DOHH2 (cell line): ENCODE measurements at regions not wholly inside any gene's neighbourhood (a gene's known extent, or its start where the extent isn't known, plus 50 kb on each side); places are given as distances from the start of the nearest gene placed in this dataset.

Experiments
- H3F3A ChIP-seq: fragments of 200-600 bp; sonication (generic), shearing (Covaris generic); 2 replicates; pipeline ENCODE4 v1.6.0; 2016; ENCODE audit warnings: antibody characterized with exemption, mild to moderate bottlenecking; ENCODE audit not compliant: control insufficient read depth, insufficient read depth
- H3K27ac ChIP-seq: fragments of 200-600 bp; sonication (generic); 2 replicates; pipeline ENCODE4 v1.5.1; 2014; ENCODE audit warnings: low read depth, mild to moderate bottlenecking, low read length, moderate library complexity
- H3K27me3 ChIP-seq: fragments of 200-600 bp; sonication (generic); 2 replicates; pipeline ENCODE4 v1.6.1; 2014; ENCODE audit warnings: mild to moderate bottlenecking, low read length, mixed read lengths; ENCODE audit not compliant: control insufficient read depth
- H3K36me3 ChIP-seq: fragments of 200-600 bp; sonication (generic); 2 replicates; pipeline ENCODE4 v1.6.1; 2014; ENCODE audit warnings: mild to moderate bottlenecking, low read length, moderate library complexity, mixed read lengths; ENCODE audit not compliant: control insufficient read depth
- H3K4me1 ChIP-seq: fragments of 200-600 bp; sonication (generic); 2 replicates; pipeline ENCODE4 v1.6.1; 2014; ENCODE audit warnings: mild to moderate bottlenecking, low read length, mixed read lengths; ENCODE audit not compliant: control insufficient read depth
- H3K4me2 ChIP-seq: fragments of 200-600 bp; sonication (generic); 2 replicates; pipeline ENCODE4 v1.6.0; 2014; ENCODE audit warnings: mild to moderate bottlenecking, low read length, moderate library complexity
- H3K4me3 ChIP-seq: fragments of 200-600 bp; sonication (generic); 2 replicates; pipeline ENCODE4 v1.5.1; 2014; ENCODE audit warnings: mild to moderate bottlenecking, low read length, mixed read lengths
- H3K79me2 ChIP-seq: fragments of 200-600 bp; sonication (generic); 2 replicates; pipeline ENCODE4 v1.6.1; 2014; ENCODE audit warnings: mild to moderate bottlenecking, low read length, mixed read lengths; ENCODE audit not compliant: control insufficient read depth
- H3K9me2 ChIP-seq: fragments of 200-600 bp; sonication (generic); replicated peaks from 2 replicates; pipeline ENCODE4 v1.6.1; 2014; ENCODE audit warnings: mild to moderate bottlenecking, low read length, mixed read lengths; ENCODE audit not compliant: control insufficient read depth
- H3K9me3 ChIP-seq: fragments of 200-600 bp; sonication (generic); 2 replicates; pipeline ENCODE4 v1.6.1; 2014; ENCODE audit warnings: antibody characterized with exemption, low read length, mixed read lengths; ENCODE audit not compliant: control insufficient read depth, insufficient read depth
- H4K20me1 ChIP-seq: fragments of 200-600 bp; sonication (generic); 2 replicates; pipeline ENCODE4 v1.6.0; 2014; ENCODE audit warnings: low read depth, mild to moderate bottlenecking, antibody characterized with exemption, low read length, moderate library complexity; ENCODE audit not compliant: control insufficient read depth, insufficient read depth
- EZH2phosphoT487 ChIP-seq: fragments of 200-600 bp; sonication (generic); IDR thresholded peaks from 2 replicates; pipeline ENCODE4 v1.6.1; 2017; ENCODE audit warnings: borderline replicate concordance, mild to moderate bottlenecking, antibody characterized with exemption, low read length, moderate library complexity, mixed read lengths
- TF ChIP-seq, protein P1 (sequence below): fragments of 200-600 bp; sonication (generic); IDR thresholded peaks from one replicate; pipeline ENCODE4 v1.5.1; 2014; ENCODE audit warnings: antibody characterized with exemption, mild to moderate bottlenecking, low read depth, low read length; ENCODE audit not compliant: poor library complexity, severe bottlenecking

DNA sequence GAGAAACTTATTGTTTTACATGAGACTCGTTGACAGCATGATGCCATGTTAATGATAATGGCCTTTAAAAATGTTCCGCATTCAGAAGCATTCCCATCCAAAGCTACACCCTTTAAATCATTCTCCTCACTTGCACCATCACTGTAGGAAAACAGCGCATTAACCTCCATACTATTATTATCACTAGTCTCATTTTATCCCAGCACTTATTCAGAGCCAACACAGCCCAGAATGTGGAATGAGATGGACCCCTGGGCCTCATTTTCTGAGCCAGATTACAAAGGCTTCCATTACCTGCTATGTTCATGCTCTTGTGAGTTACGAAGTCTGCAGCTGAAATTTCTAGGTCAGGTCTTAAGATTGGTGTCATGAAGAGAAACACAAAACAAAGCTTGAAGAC lies 159.4 kb downstream of the HS3ST3A1 start:
- no peak for TF ChIP-seq EZH2phosphoT487
- TF ChIP-seq, protein P1, sequence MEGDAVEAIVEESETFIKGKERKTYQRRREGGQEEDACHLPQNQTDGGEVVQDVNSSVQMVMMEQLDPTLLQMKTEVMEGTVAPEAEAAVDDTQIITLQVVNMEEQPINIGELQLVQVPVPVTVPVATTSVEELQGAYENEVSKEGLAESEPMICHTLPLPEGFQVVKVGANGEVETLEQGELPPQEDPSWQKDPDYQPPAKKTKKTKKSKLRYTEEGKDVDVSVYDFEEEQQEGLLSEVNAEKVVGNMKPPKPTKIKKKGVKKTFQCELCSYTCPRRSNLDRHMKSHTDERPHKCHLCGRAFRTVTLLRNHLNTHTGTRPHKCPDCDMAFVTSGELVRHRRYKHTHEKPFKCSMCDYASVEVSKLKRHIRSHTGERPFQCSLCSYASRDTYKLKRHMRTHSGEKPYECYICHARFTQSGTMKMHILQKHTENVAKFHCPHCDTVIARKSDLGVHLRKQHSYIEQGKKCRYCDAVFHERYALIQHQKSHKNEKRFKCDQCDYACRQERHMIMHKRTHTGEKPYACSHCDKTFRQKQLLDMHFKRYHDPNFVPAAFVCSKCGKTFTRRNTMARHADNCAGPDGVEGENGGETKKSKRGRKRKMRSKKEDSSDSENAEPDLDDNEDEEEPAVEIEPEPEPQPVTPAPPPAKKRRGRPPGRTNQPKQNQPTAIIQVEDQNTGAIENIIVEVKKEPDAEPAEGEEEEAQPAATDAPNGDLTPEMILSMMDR = no peak
- Histone ChIP-seq H3K79me2 (no peaks in the 10 kb centered on the region), H3K9me2 (no peaks in the 10 kb centered on the region; the same call in 1 of the 2 replicates), H3K4me1 (no peaks in the 10 kb centered on the region), H3K36me3 (no peaks in the 10 kb centered on the region), H3K9me3 (no peaks in the 10 kb centered on the region; the same call in 1 of the 2 replicates), H3F3A (no peaks in the 10 kb centered on the region), H3K27me3 (no peaks in the 10 kb centered on the region), H3K4me3 (no peak overlapping the region), H3K27ac (no peak overlapping the region), H4K20me1 (no peaks in the 10 kb centered on the region), H3K4me2 (no peak overlapping the region)

DNA sequence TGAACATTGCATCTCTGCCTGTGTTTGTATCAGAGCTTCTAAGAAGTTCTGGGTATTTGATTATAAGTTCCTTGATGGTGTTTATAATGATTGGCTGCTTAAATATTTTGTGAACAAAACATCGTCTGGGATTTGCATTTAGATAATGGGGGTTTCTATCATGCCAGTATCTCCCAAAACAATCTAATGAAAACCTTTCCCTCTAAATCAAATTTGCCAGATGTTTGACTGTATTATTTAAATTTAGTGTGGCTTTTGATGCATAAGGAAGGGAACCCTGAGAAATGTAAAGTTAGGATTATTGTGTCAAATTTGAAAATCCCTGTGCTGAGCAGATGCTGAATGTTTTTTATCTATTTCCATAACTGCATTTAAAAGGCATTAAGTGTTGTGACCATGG lies 159.9 kb downstream of the HS3ST3A1 start:
- no peaks in the 10 kb centered on the region for H3K36me3 ChIP-seq
- H3K4me1 ChIP-seq = no peaks in the 10 kb centered on the region
- no peaks in the 10 kb centered on the region for H3F3A ChIP-seq
- H3K4me2 ChIP-seq = no peak overlapping the region
- no peaks in the 10 kb centered on the region for H4K20me1 ChIP-seq
- H3K79me2 ChIP-seq = no peaks in the 10 kb centered on the region
- H3K27ac ChIP-seq = no peak overlapping the region
- TF ChIP-seq, protein P1 = no peak
- TF ChIP-seq EZH2phosphoT487 = no peak
- no peak overlapping the region for H3K4me3 ChIP-seq
- H3K27me3 ChIP-seq = no peaks in the 10 kb centered on the region
- no peaks in the 10 kb centered on the region; the same call in 1 of the 2 replicates for H3K9me2 ChIP-seq
- H3K9me3 ChIP-seq = no peaks in the 10 kb centered on the region; the same call in 1 of the 2 replicates

DNA sequence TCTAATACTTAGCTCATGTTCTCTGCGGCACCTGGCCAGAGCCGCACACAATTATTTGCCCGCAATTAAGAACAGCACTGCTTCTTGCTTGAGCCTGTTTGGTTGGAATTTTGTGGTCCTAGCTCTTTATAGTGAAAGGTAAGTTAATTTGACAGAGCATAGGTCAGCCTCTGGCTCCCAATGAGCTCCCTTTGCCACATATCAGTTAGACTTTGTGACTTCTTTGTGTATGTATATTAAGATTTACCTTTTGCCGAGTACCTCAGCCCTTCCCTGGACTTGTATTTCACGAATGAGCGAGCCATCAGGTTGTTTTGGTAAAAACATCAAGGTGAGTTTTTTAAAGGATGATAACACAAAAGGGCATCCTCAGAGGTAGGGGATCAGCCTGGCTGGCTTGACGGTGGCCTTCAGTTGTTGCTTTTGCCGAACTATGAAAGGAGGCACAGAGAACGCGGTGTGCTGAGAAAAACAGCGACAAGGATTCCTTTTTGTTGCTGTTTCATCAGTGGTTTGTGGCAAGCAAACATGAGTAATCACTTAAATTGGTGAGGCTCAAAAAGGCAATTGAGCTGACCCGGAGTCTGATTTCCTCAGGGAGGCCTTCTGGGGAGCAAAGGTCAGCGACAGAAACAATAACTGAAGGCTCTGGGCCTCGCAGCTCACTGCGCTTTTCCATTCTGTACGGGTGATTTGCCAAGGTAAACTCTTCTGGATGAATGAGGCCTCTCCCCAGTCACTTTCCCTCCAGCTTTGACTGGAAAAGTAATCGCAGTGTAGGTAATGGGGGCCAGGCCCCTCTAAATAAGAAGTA lies 163.6 kb downstream of the HS3ST3A1 start:
- no peaks in the 10 kb centered on the region for H3K27me3 ChIP-seq
- no peaks in the 10 kb centered on the region; the same call in 1 of the 2 replicates for H3K9me3 ChIP-seq
- no peaks in the 10 kb centered on the region for H3F3A ChIP-seq
- H4K20me1 ChIP-seq = no peaks in the 10 kb centered on the region
- H3K9me2 ChIP-seq = no peaks in the 10 kb centered on the region
- H3K36me3 ChIP-seq = no peaks in the 10 kb centered on the region
- H3K79me2 ChIP-seq = no peaks in the 10 kb centered on the region
- no peak overlapping the region for H3K4me2 ChIP-seq
- TF ChIP-seq, protein P1 = no peak
- no peak for TF ChIP-seq EZH2phosphoT487
- H3K27ac ChIP-seq = no peak overlapping the region
- H3K4me3 ChIP-seq = no peak overlapping the region
- H3K4me1 ChIP-seq = no peaks in the 10 kb centered on the region
